ENCODE measurements at regions not wholly inside any gene's neighbourhood (a gene's known extent, or its start where the extent isn't known, plus 50 kb on each side); places are given as distances from the start of the nearest gene placed in this dataset.

- TF ChIP-seq POLR2A (IDR thresholded peaks at IDR 0.05; ENCODE audit: low read depth, low read length) (no peak), HDAC6 (IDR thresholded peaks at IDR 0.05; ENCODE audit: unreplicated experiment) (no peak), CEBPB (IDR thresholded peaks at IDR 0.05; ENCODE audit: borderline replicate concordance in 1 of 2, low read depth in 2 of 2, low read length in 2 of 2) (no peak), CREB1 (IDR thresholded peaks at IDR 0.05; ENCODE audit: low read depth) (no peak), NBN (IDR thresholded peaks at IDR 0.05) (no peak), CEBPZ (IDR thresholded peaks at IDR 0.05; ENCODE audit: low read depth, low read length) (no peak), USF2 (IDR thresholded peaks at IDR 0.05; ENCODE audit: borderline replicate concordance, low read depth, low read length) (no peak), ZZZ3 (IDR thresholded peaks at IDR 0.05; ENCODE audit: control insufficient read depth, insufficient read length, low read depth) (no peak), REST (IDR thresholded peaks at IDR 0.05; ENCODE audit: low read depth, low read length) (no peak), IRF3 (IDR thresholded peaks at IDR 0.05) (no peak), LARP7 (IDR thresholded peaks at IDR 0.05) (no peak), TARDBP (IDR thresholded peaks at IDR 0.05; ENCODE audit: borderline replicate concordance) (no peak), E2F8 (IDR thresholded peaks at IDR 0.05; ENCODE audit: low read depth, partially characterized antibody) (no peak)
Measured at GRCh38 chrX:82676386-82676785, 831.7 kb upstream of the POU3F4 start.
